T1000 (cell line): ENCODE measurements at regions not wholly inside any gene's neighbourhood (a gene's known extent, or its start where the extent isn't known, plus 50 kb on each side); places are given as distances from the start of the nearest gene placed in this dataset.
"Not testable (repeated sequence)": the region's sequence is repeated elsewhere in the genome, so short reads cannot be mapped to it uniquely, and the experiment has no call there.

ENCODE experiments used
- DNase-seq: peaks from one replicate; lab custom pipeline; 2025; ENCODE audit warnings: mixed read lengths; lab: John Stamatoyannopoulos, UW

- DNase-seq = no peak
Observed at GRCh38 chr6:88499845-88500699, 333.9 kb upstream of the CNR1 start.

- DNase-seq = no peak
Observed at GRCh38 chr6:88499436-88499835, 333.3 kb upstream of the CNR1 start.

- not testable (repeated sequence) for DNase-seq
Observed at GRCh38 chr6:88497403-88497802, 331.3 kb upstream of the CNR1 start.

GRCh38 chr6:88494401-88495140 lies 328.4 kb upstream of the CNR1 start:
- DNase-seq = no peak

GRCh38 chr6:88493717-88494116 lies 327.6 kb upstream of the CNR1 start:
- no peak for DNase-seq

- no peak for DNase-seq
Observed at GRCh38 chr6:88492824-88493223, 326.7 kb upstream of the CNR1 start.

- DNase-seq = no peak
Observed at GRCh38 chr6:88492241-88492640, 326.1 kb upstream of the CNR1 start.

GRCh38 chr6:88491266-88491880 lies 325.2 kb upstream of the CNR1 start:
- no peak for DNase-seq

GRCh38 chr6:88490908-88491264 lies 324.7 kb upstream of the CNR1 start:
- no peak for DNase-seq

GRCh38 chr6:88490195-88490907 lies 324.2 kb upstream of the CNR1 start:
- DNase-seq = no peak

GRCh38 chr6:88483424-88483823 lies 317.3 kb upstream of the CNR1 start:
- DNase-seq = no peak

- no peak for DNase-seq
Observed at GRCh38 chr6:88482465-88482864, 316.3 kb upstream of the CNR1 start.

GRCh38 chr6:88481519-88481918 lies 315.4 kb upstream of the CNR1 start:
- no peak for DNase-seq

- no peak for DNase-seq
Observed at GRCh38 chr6:88480816-88481215, 314.7 kb upstream of the CNR1 start.

- DNase-seq = no peak
Observed at GRCh38 chr6:88477413-88477812, 311.3 kb upstream of the CNR1 start.

GRCh38 chr6:88476388-88476787 lies 310.2 kb upstream of the CNR1 start:
- no peak for DNase-seq

GRCh38 chr6:88474720-88475119 lies 308.6 kb upstream of the CNR1 start:
- no peak for DNase-seq

GRCh38 chr6:88473589-88473988 lies 307.4 kb upstream of the CNR1 start:
- DNase-seq = no peak

GRCh38 chr6:88472851-88473525 lies 306.8 kb upstream of the CNR1 start:
- no peak for DNase-seq

- no peak for DNase-seq
Observed at GRCh38 chr6:88459643-88460042, 293.5 kb upstream of the CNR1 start.

- DNase-seq = no peak
Observed at GRCh38 chr6:88459189-88459588, 293.0 kb upstream of the CNR1 start.

- no peak for DNase-seq
Observed at GRCh38 chr6:88458662-88459061, 292.5 kb upstream of the CNR1 start.
